AG09319 (cell line): ENCODE measurements at regions not wholly inside any gene's neighbourhood (a gene's known extent, or its start where the extent isn't known, plus 50 kb on each side); places are given as distances from the start of the nearest gene placed in this dataset.

Source experiments
- DNase-seq: peaks from one replicate; pipeline ENCODE4 v3.0.0-alpha.2; 2010; ENCODE audit warnings: low read depth; ENCODE audit errors: extremely low read depth
- TF ChIP-seq, protein P1 (sequence below): IDR thresholded peaks from 2 replicates; pipeline ENCODE4 v1.5.1; 2011; ENCODE audit warnings: low read depth, mild to moderate bottlenecking, inconsistent platforms, low read length, moderate library complexity

GRCh38 chr1:70633004-70633403, 221.9 kb downstream of the CTH start:
- TF ChIP-seq, protein P1, sequence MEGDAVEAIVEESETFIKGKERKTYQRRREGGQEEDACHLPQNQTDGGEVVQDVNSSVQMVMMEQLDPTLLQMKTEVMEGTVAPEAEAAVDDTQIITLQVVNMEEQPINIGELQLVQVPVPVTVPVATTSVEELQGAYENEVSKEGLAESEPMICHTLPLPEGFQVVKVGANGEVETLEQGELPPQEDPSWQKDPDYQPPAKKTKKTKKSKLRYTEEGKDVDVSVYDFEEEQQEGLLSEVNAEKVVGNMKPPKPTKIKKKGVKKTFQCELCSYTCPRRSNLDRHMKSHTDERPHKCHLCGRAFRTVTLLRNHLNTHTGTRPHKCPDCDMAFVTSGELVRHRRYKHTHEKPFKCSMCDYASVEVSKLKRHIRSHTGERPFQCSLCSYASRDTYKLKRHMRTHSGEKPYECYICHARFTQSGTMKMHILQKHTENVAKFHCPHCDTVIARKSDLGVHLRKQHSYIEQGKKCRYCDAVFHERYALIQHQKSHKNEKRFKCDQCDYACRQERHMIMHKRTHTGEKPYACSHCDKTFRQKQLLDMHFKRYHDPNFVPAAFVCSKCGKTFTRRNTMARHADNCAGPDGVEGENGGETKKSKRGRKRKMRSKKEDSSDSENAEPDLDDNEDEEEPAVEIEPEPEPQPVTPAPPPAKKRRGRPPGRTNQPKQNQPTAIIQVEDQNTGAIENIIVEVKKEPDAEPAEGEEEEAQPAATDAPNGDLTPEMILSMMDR = no peak

GRCh38 chr1:70635868-70636267, 224.8 kb downstream of the CTH start:
- no peak for DNase-seq
- TF ChIP-seq, protein P1 = no peak

More at GRCh38 chr1:70633004-70633403, 221.9 kb downstream of the CTH start:
- DNase-seq = no peak

DNA sequence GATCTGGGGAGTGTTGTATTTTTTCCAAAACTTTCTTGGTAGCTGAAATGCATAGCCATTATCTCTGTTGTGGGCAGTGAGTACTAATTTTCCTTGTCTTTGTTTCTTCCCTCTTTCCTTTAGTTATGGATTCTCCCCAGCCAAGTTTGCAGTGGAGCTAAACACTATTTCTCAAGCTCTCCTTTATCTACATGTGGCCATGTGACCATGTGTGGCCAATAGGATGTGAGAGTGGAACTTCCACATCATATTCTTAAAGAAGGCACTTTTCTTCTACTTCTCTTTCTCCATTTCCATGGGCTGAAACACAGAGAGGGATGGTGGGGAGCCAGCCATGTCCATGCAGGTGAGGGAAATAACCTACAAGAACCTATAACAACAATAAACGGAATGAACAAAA, 230.8 kb downstream of the CTH start:
- TF ChIP-seq, protein P1 = no peak
- no peak for DNase-seq

- TF ChIP-seq, protein P1 = no peak
- no peak for DNase-seq
Measured at GRCh38 chr1:70656361-70656760, 245.3 kb downstream of the CTH start.

- TF ChIP-seq, protein P1 = no peak
- no peak for DNase-seq
Measured at GRCh38 chr1:70659891-70660290, 248.8 kb downstream of the CTH start.

DNA sequence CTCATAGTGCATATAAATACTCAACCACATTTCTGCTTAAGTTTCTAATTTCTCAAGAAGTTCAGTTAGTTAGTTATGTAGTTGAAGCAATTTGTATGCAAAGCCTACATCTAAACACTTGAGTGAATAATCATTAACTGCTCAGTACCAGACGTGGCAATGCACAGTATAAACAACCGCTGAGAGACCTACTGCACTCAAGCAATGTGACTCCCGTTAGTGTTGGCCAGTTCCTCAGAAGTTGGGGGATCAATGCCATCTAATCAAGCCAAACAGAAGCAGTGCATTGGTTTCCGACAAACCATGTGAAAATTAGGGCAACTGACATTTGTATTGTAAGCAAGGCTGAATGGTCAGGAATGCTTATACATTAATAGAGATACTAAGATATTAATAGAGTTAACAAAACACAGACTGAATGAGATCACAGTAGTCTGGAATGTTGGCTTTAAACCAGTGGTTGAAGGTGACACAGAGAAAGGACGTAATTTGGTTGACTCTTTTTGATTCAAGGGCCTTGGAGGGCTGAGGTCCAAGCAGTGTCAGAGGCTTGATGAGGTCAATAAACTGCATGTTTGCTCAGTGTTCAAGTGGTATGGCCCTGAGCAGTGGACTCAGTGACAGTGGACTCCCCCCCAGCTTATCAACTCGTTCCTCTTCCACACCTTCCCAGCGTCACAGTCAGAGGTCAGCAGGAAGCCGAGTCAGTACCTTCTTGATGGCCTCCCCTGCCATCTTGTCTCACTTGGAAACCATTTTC, 255.5 kb downstream of the CTH start:
- TF ChIP-seq, protein P1 = no peak

GRCh38 chr1:70667494-70668170, 256.6 kb downstream of the CTH start:
- no peak for DNase-seq
- TF ChIP-seq, protein P1 = no peak

More for the DNA sequence above, 255.5 kb downstream of the CTH start:
- no peak for DNase-seq
